IPS-NIHi7 (cell line): ENCODE measurements at regions not wholly inside any gene's neighbourhood (a gene's known extent, or its start where the extent isn't known, plus 50 kb on each side); places are given as distances from the start of the nearest gene placed in this dataset.

Source experiments
- DNase-seq: peaks from one replicate; pipeline ENCODE4 v3.0.0; 2012; ENCODE audit warnings: mixed read lengths; ENCODE audit errors: extremely low spot score

- DNase-seq: no peak
Observed at GRCh38 chr2:8004250-8004681, 677.6 kb upstream of the ID2 start.

- DNase-seq: no peak
Observed at GRCh38 chr2:8006181-8006580, 675.7 kb upstream of the ID2 start.

GRCh38 chr2:8006626-8007025, 675.2 kb upstream of the ID2 start:
- DNase-seq: no peak

- DNase-seq: no peak
Observed at GRCh38 chr2:8009010-8009597, 672.8 kb upstream of the ID2 start.

- DNase-seq: no peak
Observed at GRCh38 chr2:8015848-8016600, 665.8 kb upstream of the ID2 start.

GRCh38 chr2:8016688-8017087, 665.2 kb upstream of the ID2 start:
- no peak for DNase-seq

- no peak for DNase-seq
Observed at GRCh38 chr2:8018956-8019355, 662.9 kb upstream of the ID2 start.

GRCh38 chr2:8019934-8020333, 661.9 kb upstream of the ID2 start:
- DNase-seq: no peak

- no peak for DNase-seq
Observed at GRCh38 chr2:8021921-8022320, 659.9 kb upstream of the ID2 start.

- no peak for DNase-seq
Observed at GRCh38 chr2:8022908-8023640, 658.8 kb upstream of the ID2 start.

GRCh38 chr2:8024506-8024905, 657.4 kb upstream of the ID2 start:
- DNase-seq: no peak

GRCh38 chr2:8026381-8026780, 655.5 kb upstream of the ID2 start:
- no peak for DNase-seq

GRCh38 chr2:8027387-8027786, 654.5 kb upstream of the ID2 start:
- DNase-seq: no peak

- no peak for DNase-seq
Observed at GRCh38 chr2:8028036-8028435, 653.8 kb upstream of the ID2 start.

GRCh38 chr2:8028436-8028835, 653.4 kb upstream of the ID2 start:
- no peak for DNase-seq

- no peak for DNase-seq
Observed at GRCh38 chr2:8028981-8029380, 652.9 kb upstream of the ID2 start.

- no peak for DNase-seq
Observed at GRCh38 chr2:8030573-8031303, 651.1 kb upstream of the ID2 start.

- no peak for DNase-seq
Observed at GRCh38 chr2:8031370-8031769, 650.5 kb upstream of the ID2 start.

- no peak for DNase-seq
Observed at GRCh38 chr2:8033546-8034096, 648.2 kb upstream of the ID2 start.

- DNase-seq: no peak
Observed at GRCh38 chr2:8036366-8036765, 645.5 kb upstream of the ID2 start.

- DNase-seq: no peak
Observed at GRCh38 chr2:8039732-8040131, 642.1 kb upstream of the ID2 start.

GRCh38 chr2:8043295-8043694, 638.6 kb upstream of the ID2 start:
- no peak for DNase-seq
